Smooth muscle cell (in vitro differentiated cells): ENCODE measurements at regions not wholly inside any gene's neighbourhood (a gene's known extent, or its start where the extent isn't known, plus 50 kb on each side); places are given as distances from the start of the nearest gene placed in this dataset.

Source experiments
- DNase-seq: peaks from one replicate; lab custom pipeline; 2025; ENCODE audit not compliant: unreplicated experiment; lab: John Stamatoyannopoulos, UW
- H2AFZ ChIP-seq: fragments of 200-600 bp; sonication (generic); 2 replicates; pipeline ENCODE4 v1.6.0; 2016; ENCODE audit warnings: antibody characterized with exemption, low read depth, mild to moderate bottlenecking
- H3F3A ChIP-seq: fragments of 200-600 bp; sonication (generic); 2 replicates; pipeline ENCODE4 v1.6.0; 2017; ENCODE audit warnings: antibody characterized with exemption, low read depth
- H3K27ac ChIP-seq: fragments of 200-600 bp; sonication (generic); 2 replicates; pipeline ENCODE4 v1.5.1; 2016; ENCODE audit warnings: low read depth, mild to moderate bottlenecking
- H3K27me3 ChIP-seq: fragments of 200-600 bp; sonication (generic); 2 replicates; pipeline ENCODE4 v1.6.1; 2016; ENCODE audit warnings: low read depth, mild to moderate bottlenecking
- H3K36me3 ChIP-seq: fragments of 200-600 bp; sonication (generic); 2 replicates; pipeline ENCODE4 v1.5.1; 2016; ENCODE audit warnings: low read depth
- H3K4me1 ChIP-seq: fragments of 200-600 bp; sonication (generic); 2 replicates; pipeline ENCODE4 v1.5.1; 2016; ENCODE audit warnings: low read depth
- H3K4me2 ChIP-seq: fragments of 200-600 bp; sonication (generic); 2 replicates; pipeline ENCODE4 v1.6.0; 2016; ENCODE audit warnings: mild to moderate bottlenecking
- H3K4me3 ChIP-seq: fragments of 200-600 bp; sonication (generic); 2 replicates; pipeline ENCODE4 v1.5.1; 2016; ENCODE audit warnings: mild to moderate bottlenecking
- H3K79me2 ChIP-seq: fragments of 200-600 bp; sonication (generic); 2 replicates; pipeline ENCODE4 v1.6.0; 2016; ENCODE audit warnings: low read depth, mild to moderate bottlenecking
- H3K9ac ChIP-seq: fragments of 200-600 bp; sonication (generic); 2 replicates; pipeline ENCODE4 v1.6.0; 2016; ENCODE audit warnings: low read depth
- H3K9me3 ChIP-seq: fragments of 200-600 bp; sonication (generic); replicated peaks from 2 replicates; pipeline ENCODE4 v1.5.1; 2016; ENCODE audit warnings: low read depth
- H4K20me1 ChIP-seq: fragments of 200-600 bp; sonication (generic); 2 replicates; pipeline ENCODE4 v1.6.0; 2016; ENCODE audit warnings: low read depth
- WGBS: methylation state at CpG from one replicate; pipeline ENCODE4 v1.1.7; 2016; ENCODE audit warnings: low lambda C conversion rate; 5-methylcytosine and 5-hydroxymethylcytosine counted together
- TF ChIP-seq, protein P1 (sequence below): fragments of 200-600 bp; sonication (generic); IDR thresholded peaks from 2 replicates; pipeline ENCODE4 v1.5.1; 2017; ENCODE audit warnings: borderline replicate concordance, mild to moderate bottlenecking, antibody characterized with exemption; ENCODE audit not compliant: insufficient read depth, poor library complexity, severe bottlenecking

DNA sequence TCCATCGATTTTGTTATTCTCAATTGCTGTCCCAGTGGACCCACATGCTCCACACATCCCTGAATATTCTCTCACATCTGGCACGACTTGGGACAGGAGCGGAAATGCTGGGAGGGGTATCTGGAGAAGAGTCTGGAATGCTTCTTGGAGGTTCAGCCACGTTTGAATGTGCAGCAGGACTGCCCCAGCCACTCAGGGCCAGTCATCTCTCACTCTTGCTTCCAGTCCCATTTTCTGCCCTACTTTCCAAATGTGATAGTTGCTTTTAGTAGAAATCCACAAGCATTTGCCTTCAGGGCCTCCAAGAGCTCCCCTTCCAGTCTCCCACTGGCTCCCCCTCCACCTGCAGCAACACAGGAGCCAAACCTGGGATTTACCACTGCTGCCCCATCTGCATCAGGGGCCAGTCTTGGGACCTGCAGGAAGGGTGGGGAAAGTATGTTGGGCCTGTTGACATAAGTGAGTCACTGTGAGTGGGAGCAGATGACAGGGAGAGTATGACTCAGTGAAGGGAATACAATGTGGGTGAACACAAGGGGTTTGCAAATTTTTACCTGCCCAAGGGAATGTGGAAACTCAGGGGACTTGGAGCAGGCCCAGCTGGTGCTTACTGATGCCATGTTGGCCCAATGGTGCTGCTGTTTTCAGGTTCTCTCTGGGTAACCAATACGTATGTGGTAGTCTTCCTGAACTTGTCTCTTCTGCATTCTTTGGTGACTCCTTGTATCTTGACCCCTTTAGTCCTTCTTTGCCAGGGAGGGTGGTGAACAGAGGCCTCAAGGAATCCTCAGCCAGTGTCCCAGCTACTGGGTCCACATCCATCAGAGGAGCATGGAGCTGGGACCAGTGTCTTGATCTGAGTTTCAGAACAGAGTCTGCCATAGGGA is 78.8 kb upstream of the CRHR1 start:
- WGBS = 65% methylated on average over 5 of the region's 5 CpGs
- no peak for DNase-seq
- Histone ChIP-seq H3K79me2 (no peaks in the 10 kb centered on the region), H3K27me3 (peaks cover 32% of the 10 kb centered on the region), H2AFZ (no peak overlapping the region), H3K4me3 (no peak overlapping the region), H3K9me3 (no peaks in the 10 kb centered on the region), H3K4me1 (no peaks in the 10 kb centered on the region), H3K27ac (no peak overlapping the region), H4K20me1 (no peaks in the 10 kb centered on the region), H3K36me3 (no peaks in the 10 kb centered on the region), H3K9ac (no peak overlapping the region), H3F3A (no peaks in the 10 kb centered on the region), H3K4me2 (no peak overlapping the region)
- TF ChIP-seq, protein P1, sequence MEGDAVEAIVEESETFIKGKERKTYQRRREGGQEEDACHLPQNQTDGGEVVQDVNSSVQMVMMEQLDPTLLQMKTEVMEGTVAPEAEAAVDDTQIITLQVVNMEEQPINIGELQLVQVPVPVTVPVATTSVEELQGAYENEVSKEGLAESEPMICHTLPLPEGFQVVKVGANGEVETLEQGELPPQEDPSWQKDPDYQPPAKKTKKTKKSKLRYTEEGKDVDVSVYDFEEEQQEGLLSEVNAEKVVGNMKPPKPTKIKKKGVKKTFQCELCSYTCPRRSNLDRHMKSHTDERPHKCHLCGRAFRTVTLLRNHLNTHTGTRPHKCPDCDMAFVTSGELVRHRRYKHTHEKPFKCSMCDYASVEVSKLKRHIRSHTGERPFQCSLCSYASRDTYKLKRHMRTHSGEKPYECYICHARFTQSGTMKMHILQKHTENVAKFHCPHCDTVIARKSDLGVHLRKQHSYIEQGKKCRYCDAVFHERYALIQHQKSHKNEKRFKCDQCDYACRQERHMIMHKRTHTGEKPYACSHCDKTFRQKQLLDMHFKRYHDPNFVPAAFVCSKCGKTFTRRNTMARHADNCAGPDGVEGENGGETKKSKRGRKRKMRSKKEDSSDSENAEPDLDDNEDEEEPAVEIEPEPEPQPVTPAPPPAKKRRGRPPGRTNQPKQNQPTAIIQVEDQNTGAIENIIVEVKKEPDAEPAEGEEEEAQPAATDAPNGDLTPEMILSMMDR = no peak

GRCh38 chr17:45706033-45706432 is 78.1 kb upstream of the CRHR1 start:
- Histone ChIP-seq H3K27ac (no peak overlapping the region), H3K9me3 (no peaks in the 10 kb centered on the region), H3F3A (no peaks in the 10 kb centered on the region), H3K27me3 (peaks cover 32% of the 10 kb centered on the region), H3K9ac (no peak overlapping the region), H3K4me2 (no peak overlapping the region), H3K79me2 (no peaks in the 10 kb centered on the region), H3K4me3 (no peak overlapping the region), H3K4me1 (no peaks in the 10 kb centered on the region), H2AFZ (no peak overlapping the region), H3K36me3 (no peaks in the 10 kb centered on the region), H4K20me1 (no peaks in the 10 kb centered on the region)
- TF ChIP-seq, protein P1 = no peak
- DNase-seq = no peak
- WGBS = 81% methylated on average over 3 of the region's 3 CpGs

DNA sequence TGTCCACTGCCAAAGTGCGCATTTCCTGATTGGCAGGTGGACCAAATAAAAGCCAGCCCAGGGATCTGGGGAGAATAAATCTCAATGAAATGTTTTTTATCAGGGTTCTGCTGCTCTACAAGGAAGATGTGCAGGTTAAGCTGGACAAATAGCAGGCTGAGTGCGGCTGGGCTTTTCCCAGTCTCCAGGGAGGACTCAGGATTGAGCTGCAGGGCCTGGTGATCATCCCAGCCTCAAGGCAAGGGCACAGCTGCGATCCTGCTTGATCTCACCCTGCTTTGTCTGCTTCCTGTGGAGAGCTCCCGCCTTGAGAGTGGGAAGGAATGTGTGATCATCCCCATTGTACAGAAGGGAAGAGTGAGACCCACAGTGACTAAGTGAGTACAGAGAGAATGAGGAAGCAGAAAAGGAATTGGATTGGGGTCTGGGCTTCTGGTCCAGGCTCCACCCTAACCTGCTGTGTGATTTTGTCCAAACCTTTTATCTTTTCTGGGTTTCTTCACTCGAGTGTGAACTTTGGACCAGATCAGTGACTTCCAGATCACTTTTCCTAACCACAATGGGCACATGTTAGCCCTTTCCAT is 75.3 kb upstream of the CRHR1 start:
- 92% methylated on average over 5 of the region's 5 CpGs for WGBS
- no peaks in the 10 kb centered on the region for H3K4me1 ChIP-seq

More for the DNA sequence above, 75.3 kb upstream of the CRHR1 start:
- Histone ChIP-seq H3K27ac (no peak overlapping the region), H2AFZ (no peak overlapping the region), H3K4me2 (no peak overlapping the region), H3K4me3 (no peak overlapping the region), H3K9me3 (no peaks in the 10 kb centered on the region), H3K9ac (no peak overlapping the region), H3K79me2 (no peaks in the 10 kb centered on the region), H4K20me1 (no peaks in the 10 kb centered on the region), H3F3A (no peaks in the 10 kb centered on the region), H3K27me3 (peaks cover 43% of the 10 kb centered on the region), H3K36me3 (no peaks in the 10 kb centered on the region)
- TF ChIP-seq, protein P1 = no peak
- DNase-seq = no peak
